ENCODE measurements at regions not wholly inside any gene's neighbourhood (a gene's known extent, or its start where the extent isn't known, plus 50 kb on each side); places are given as distances from the start of the nearest gene placed in this dataset.

DNA sequence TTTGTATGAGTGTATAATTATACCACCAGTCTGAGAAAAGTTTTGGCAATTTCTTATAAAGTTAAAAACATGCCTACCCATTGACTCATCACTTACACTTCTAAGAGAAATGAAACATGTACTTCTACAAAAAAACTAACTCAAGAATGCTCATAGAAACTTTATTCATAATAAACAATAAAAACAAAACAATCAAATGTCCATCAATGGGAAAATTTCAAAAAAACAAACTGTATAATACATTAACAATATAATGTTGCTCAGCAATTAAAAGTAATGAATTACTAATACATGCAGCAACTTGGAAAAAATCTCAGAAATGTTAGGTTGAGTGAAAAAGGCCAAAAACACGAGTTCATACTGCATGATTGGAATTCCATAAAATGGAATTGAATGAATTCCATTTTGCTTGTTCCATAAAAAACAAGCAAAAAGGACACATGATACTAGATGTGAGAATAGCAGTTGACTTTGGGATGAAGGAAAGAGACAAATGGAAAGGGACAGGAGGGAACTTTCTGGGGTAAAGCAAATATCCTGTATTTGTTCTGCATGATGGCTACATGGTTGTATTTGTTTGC lies 726.6 kb downstream of the RFPL4B start:
- TF ChIP-seq, protein P1, sequence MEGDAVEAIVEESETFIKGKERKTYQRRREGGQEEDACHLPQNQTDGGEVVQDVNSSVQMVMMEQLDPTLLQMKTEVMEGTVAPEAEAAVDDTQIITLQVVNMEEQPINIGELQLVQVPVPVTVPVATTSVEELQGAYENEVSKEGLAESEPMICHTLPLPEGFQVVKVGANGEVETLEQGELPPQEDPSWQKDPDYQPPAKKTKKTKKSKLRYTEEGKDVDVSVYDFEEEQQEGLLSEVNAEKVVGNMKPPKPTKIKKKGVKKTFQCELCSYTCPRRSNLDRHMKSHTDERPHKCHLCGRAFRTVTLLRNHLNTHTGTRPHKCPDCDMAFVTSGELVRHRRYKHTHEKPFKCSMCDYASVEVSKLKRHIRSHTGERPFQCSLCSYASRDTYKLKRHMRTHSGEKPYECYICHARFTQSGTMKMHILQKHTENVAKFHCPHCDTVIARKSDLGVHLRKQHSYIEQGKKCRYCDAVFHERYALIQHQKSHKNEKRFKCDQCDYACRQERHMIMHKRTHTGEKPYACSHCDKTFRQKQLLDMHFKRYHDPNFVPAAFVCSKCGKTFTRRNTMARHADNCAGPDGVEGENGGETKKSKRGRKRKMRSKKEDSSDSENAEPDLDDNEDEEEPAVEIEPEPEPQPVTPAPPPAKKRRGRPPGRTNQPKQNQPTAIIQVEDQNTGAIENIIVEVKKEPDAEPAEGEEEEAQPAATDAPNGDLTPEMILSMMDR (IDR thresholded peaks at IDR 0.05; ENCODE audit: insufficient read depth, low read length): no peak
- TF ChIP-seq, protein P2, sequence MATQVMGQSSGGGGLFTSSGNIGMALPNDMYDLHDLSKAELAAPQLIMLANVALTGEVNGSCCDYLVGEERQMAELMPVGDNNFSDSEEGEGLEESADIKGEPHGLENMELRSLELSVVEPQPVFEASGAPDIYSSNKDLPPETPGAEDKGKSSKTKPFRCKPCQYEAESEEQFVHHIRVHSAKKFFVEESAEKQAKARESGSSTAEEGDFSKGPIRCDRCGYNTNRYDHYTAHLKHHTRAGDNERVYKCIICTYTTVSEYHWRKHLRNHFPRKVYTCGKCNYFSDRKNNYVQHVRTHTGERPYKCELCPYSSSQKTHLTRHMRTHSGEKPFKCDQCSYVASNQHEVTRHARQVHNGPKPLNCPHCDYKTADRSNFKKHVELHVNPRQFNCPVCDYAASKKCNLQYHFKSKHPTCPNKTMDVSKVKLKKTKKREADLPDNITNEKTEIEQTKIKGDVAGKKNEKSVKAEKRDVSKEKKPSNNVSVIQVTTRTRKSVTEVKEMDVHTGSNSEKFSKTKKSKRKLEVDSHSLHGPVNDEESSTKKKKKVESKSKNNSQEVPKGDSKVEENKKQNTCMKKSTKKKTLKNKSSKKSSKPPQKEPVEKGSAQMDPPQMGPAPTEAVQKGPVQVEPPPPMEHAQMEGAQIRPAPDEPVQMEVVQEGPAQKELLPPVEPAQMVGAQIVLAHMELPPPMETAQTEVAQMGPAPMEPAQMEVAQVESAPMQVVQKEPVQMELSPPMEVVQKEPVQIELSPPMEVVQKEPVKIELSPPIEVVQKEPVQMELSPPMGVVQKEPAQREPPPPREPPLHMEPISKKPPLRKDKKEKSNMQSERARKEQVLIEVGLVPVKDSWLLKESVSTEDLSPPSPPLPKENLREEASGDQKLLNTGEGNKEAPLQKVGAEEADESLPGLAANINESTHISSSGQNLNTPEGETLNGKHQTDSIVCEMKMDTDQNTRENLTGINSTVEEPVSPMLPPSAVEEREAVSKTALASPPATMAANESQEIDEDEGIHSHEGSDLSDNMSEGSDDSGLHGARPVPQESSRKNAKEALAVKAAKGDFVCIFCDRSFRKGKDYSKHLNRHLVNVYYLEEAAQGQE (IDR thresholded peaks at IDR 0.05; ENCODE audit: insufficient replicate concordance, low read depth): no peak
- H3K4me3 ChIP-seq (replicated peaks; ENCODE audit: insufficient read depth, low read length): no peak overlapping the region
- no peak for DNase-seq (ENCODE audit: low read depth in 1 of 2, low spot score in 1 of 2)
- H3K27ac ChIP-seq (replicated peaks): no peak overlapping the region
- H3K27me3 ChIP-seq (ENCODE audit: insufficient read depth, poor library complexity, severe bottlenecking): no peaks in the 10 kb centered on the region

DNA sequence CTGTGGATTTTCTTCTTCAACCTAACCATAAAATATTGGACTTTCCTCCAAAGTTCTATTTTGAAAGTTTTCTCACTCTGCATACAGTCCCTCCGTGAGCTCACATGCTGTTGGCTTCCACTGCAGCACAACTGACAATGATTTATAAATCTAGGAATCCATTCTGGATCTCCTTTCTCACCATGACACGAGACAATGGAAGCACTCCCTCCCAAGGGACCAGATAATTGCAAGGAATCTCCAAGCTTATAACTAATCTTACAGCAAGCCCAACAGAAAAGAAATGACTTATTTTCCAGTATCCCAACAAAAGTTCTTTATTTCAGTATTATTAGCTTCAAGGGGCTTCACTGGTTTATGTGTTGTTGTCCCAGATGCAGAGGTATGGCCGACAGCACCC lies 729.0 kb downstream of the RFPL4B start:
- Histone ChIP-seq H3K27ac (replicated peaks) (no peak overlapping the region), H3K27me3 (ENCODE audit: insufficient read depth, poor library complexity, severe bottlenecking) (no peaks in the 10 kb centered on the region), H3K4me3 (replicated peaks; ENCODE audit: insufficient read depth, low read length) (no peak overlapping the region)
- TF ChIP-seq, protein P2 (IDR thresholded peaks at IDR 0.05; ENCODE audit: insufficient replicate concordance, low read depth): no peak
- TF ChIP-seq POLR2AphosphoS5 (IDR thresholded peaks at IDR 0.05; ENCODE audit: low read depth) (no peak), SPI1 (IDR thresholded peaks at IDR 0.05; ENCODE audit: borderline replicate concordance, low read depth) (no peak), GABPA (IDR thresholded peaks at IDR 0.05; ENCODE audit: low read depth) (no peak)
- TF ChIP-seq, protein P1 (IDR thresholded peaks at IDR 0.05; ENCODE audit: insufficient read depth, low read length): no peak
- DNase-seq (ENCODE audit: low read depth in 1 of 2, low spot score in 1 of 2): no peak

DNA sequence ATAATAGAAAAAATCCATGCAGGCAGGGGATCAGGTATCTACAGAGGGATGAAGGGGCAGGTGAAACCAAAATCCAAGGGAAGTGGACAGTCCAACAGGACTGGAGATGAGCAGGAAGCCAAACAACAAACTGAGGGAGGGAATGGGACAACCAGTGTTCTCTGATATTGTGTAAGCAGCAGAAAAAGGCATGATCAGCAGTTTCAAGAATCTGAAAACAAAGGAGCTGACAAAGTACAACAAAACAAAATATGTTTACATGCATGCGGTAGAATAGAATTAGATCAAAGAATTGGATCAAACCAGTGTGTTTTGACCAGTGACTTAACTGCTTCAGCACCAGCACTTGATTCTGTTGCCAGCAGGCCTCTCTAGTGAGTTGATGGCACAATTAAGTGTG lies 729.7 kb downstream of the RFPL4B start:
- Histone ChIP-seq H3K27me3 (ENCODE audit: insufficient read depth, poor library complexity, severe bottlenecking) (no peaks in the 10 kb centered on the region), H3K27ac (replicated peaks) (no peak overlapping the region), H3K4me3 (replicated peaks; ENCODE audit: insufficient read depth, low read length) (no peak overlapping the region)
- TF ChIP-seq, protein P1 (IDR thresholded peaks at IDR 0.05; ENCODE audit: insufficient read depth, low read length): no peak
- TF ChIP-seq SPI1 (IDR thresholded peaks at IDR 0.05; ENCODE audit: borderline replicate concordance, low read depth) (no peak), POLR2AphosphoS5 (IDR thresholded peaks at IDR 0.05; ENCODE audit: low read depth) (no peak), GABPA (IDR thresholded peaks at IDR 0.05; ENCODE audit: low read depth) (no peak)
- TF ChIP-seq, protein P2 (IDR thresholded peaks at IDR 0.05; ENCODE audit: insufficient replicate concordance, low read depth): no peak
- no peak for DNase-seq (ENCODE audit: low read depth in 1 of 2, low spot score in 1 of 2)
